HEK293 (cell line): ENCODE measurements at regions not wholly inside any gene's neighbourhood (a gene's known extent, or its start where the extent isn't known, plus 50 kb on each side); places are given as distances from the start of the nearest gene placed in this dataset.

Experiments used
- CTCF ChIP-seq: fragments of 450-650 bp; formaldehyde crosslinking; IDR thresholded peaks from 2 replicates; pipeline ENCODE4 v1.5.1; 2016; ENCODE audit warnings: missing biosample characterization, missing genetic modification characterization
- WT1 ChIP-seq: fragments of 450-650 bp; formaldehyde crosslinking; IDR thresholded peaks from 2 replicates; pipeline ENCODE4 v1.5.1; 2016; ENCODE audit warnings: missing biosample characterization, missing genetic modification characterization
- ZNF211 ChIP-seq: fragments of 450-650 bp; formaldehyde crosslinking; IDR thresholded peaks from 2 replicates; pipeline ENCODE4 v1.5.1; 2016; ENCODE audit warnings: low read depth, missing biosample characterization, missing genetic modification characterization
- ZNF777 ChIP-seq: fragments of 450-650 bp; formaldehyde crosslinking; IDR thresholded peaks from 2 replicates; pipeline ENCODE4 v1.5.1; 2017; ENCODE audit warnings: missing biosample characterization, missing genetic modification characterization, borderline replicate concordance
- TF ChIP-seq, protein P1 (sequence below): fragments of 450-650 bp; formaldehyde crosslinking; IDR thresholded peaks from 2 replicates; pipeline ENCODE4 v1.5.1; 2016; ENCODE audit warnings: missing biosample characterization, missing genetic modification characterization

- TF ChIP-seq ZNF777 (tag by site-specific recombination), result no peak
- TF ChIP-seq CTCF (tag by site-specific recombination), result no peak
- TF ChIP-seq ZNF211, result no peak
- TF ChIP-seq, protein P1, sequence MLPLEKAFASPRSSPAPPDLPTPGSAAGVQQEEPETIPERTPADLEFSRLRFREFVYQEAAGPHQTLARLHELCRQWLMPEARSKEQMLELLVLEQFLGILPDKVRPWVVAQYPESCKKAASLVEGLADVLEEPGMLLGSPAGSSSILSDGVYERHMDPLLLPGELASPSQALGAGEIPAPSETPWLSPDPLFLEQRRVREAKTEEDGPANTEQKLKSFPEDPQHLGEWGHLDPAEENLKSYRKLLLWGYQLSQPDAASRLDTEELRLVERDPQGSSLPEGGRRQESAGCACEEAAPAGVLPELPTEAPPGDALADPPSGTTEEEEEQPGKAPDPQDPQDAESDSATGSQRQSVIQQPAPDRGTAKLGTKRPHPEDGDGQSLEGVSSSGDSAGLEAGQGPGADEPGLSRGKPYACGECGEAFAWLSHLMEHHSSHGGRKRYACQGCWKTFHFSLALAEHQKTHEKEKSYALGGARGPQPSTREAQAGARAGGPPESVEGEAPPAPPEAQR, result no peak
- no peak for TF ChIP-seq WT1 (tag by site-specific recombination)
Observed at GRCh38 chr21:28464095-28464494, 528.6 kb downstream of the LTN1 start.
